ENCODE measurements at regions not wholly inside any gene's neighbourhood (a gene's known extent, or its start where the extent isn't known, plus 50 kb on each side); places are given as distances from the start of the nearest gene placed in this dataset.
"Not testable (repeated sequence)": the region's sequence is repeated elsewhere in the genome, so short reads cannot be mapped to it uniquely, and the experiment has no call there.

DNA sequence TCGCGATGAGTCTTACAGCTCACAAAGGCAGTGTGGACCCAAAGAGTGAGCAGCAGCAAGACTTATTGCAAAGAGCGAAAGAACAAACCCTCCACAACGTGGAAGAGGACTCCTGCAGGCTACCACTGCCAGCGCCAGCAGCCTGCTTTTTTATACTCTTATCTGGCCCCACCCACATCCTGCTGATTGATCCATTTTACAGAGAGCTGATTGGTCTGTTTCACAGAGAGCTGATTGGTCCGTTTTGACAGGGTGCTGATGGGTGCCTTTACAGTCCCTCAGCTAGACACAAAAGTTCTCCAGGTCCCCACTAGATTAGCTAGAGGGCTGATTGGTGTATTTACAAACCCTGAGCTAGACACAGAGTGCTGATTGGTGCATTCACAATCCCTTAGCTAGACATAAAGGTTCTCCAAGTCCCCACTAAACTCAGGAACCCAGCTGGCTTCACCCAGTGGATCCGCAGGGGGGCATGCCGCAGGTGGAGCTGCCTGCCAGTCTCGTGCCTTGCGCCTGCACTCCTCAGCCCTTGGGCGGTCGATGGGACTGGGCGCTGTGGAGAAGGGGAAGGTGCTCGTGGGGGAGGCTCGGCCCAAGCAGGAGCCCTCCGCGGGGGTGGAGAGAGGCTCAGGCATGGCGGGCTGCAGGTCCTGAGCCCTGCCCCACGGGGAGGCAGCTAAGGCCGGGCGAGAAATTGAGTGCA, 75.7 kb downstream of the QDPR start:
- WGBS (ENCODE audit: insufficient coverage, low lambda C conversion rate) = no CpG with 5 or more reads among the region's 21 CpGs

DNA sequence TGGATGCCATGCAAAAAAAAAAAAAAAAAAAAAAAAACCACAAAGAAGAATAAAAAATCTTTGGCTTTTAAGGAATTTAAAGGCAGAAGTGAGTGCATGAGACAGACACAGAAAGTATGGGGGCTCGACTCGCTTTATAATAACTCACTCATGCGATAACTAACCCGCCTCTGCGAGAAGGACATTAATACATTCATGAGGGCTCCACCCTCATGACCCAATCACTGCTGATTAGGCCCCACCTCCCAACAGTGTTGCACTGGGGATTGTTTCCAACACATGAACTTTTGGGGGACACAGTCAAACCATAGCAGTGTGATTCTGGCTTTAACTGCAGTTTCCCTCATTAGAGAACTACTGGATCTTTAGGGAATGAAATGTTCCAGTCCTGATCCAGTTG, 78.1 kb downstream of the QDPR start:
- no peaks in the 10 kb centered on the region for H3K27me3 ChIP-seq (ENCODE audit: control insufficient read depth, insufficient read depth, low read length)
- H3K4me3 ChIP-seq (ENCODE audit: low read length) = no peak overlapping the region
- DNase-seq = no peak
- H3K9me3 ChIP-seq (ENCODE audit: control insufficient read depth, low read depth, low read length) = peaks cover 8% of the 10 kb centered on the region
- H3K27ac ChIP-seq (ENCODE audit: low read length) = no peak overlapping the region
- H3K4me1 ChIP-seq (ENCODE audit: control insufficient read depth, insufficient read depth, low read length) = no peaks in the 10 kb centered on the region
- H3K36me3 ChIP-seq (ENCODE audit: control insufficient read depth, insufficient read depth, low read length) = no peaks in the 10 kb centered on the region
- no CpG with 5 or more reads among the region's 5 CpGs for whole genome bisulfite sequencing (ENCODE audit: insufficient coverage, low lambda C conversion rate)

More for the DNA sequence above, 75.7 kb downstream of the QDPR start:
- H3K9me3 ChIP-seq (ENCODE audit: control insufficient read depth, low read depth, low read length); H3K27me3 ChIP-seq (ENCODE audit: control insufficient read depth, insufficient read depth, low read length); H3K27ac ChIP-seq (ENCODE audit: low read length); H3K36me3 ChIP-seq (ENCODE audit: control insufficient read depth, insufficient read depth, low read length); DNase-seq; H3K4me1 ChIP-seq (ENCODE audit: control insufficient read depth, insufficient read depth, low read length); H3K4me3 ChIP-seq (ENCODE audit: low read length): not testable (repeated sequence)

DNA sequence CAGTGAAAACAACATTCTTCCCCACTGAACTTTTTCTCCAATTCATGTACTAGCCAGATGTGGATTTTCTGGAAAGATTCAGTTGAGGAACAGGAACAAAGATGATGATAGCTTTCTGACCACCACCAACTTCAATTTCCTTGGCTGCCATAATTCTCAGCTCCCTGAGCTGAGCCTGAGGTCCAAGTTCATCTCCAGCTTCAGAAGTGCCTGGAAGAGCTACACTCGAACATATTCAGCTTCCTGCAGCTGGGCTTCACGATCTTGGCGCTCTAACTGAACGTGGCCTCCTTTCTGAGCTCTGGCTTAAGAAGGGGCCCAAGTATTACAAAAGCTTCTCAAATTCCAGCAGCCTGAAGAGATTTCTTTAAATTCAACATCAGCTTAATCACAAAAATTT, 83.9 kb downstream of the QDPR start:
- no peak overlapping the region for H3K4me3 ChIP-seq (ENCODE audit: low read length)
- no CpG with 5 or more reads among the region's 4 CpGs for WGBS (ENCODE audit: insufficient coverage, low lambda C conversion rate)
- no peaks in the 10 kb centered on the region for H3K9me3 ChIP-seq (ENCODE audit: control insufficient read depth, low read depth, low read length)
- no peaks in the 10 kb centered on the region for H3K36me3 ChIP-seq (ENCODE audit: control insufficient read depth, insufficient read depth, low read length)
- no peak overlapping the region for H3K27ac ChIP-seq (ENCODE audit: low read length)
- H3K4me1 ChIP-seq (ENCODE audit: control insufficient read depth, insufficient read depth, low read length) = no peaks in the 10 kb centered on the region
- no peaks in the 10 kb centered on the region for H3K27me3 ChIP-seq (ENCODE audit: control insufficient read depth, insufficient read depth, low read length)
- no peak for DNase-seq

DNA sequence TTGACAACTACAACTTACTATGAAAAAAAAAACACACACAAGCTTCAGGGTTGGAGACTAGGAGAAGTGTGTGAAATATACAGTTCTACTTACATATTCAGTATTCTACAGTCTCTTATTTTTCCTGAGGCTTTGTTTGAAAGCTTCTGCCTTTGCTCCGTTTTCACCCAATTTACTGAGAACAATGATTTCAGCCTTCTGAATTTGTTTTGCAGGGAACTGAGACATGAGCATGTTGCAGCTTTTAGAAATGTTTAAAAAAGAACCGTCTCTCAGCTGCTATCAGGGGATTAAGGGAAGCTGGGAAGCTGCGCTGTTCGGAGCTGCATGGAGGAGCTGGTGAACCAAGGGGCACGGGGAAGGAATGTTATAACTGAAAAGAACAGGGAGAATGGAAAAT, 85.7 kb downstream of the QDPR start:
- WGBS (ENCODE audit: insufficient coverage, low lambda C conversion rate) = 23% methylated on average over 2 of the region's 5 CpGs
- H3K36me3 ChIP-seq (ENCODE audit: control insufficient read depth, insufficient read depth, low read length) = no peaks in the 10 kb centered on the region
- no peaks in the 10 kb centered on the region for H3K27me3 ChIP-seq (ENCODE audit: control insufficient read depth, insufficient read depth, low read length)
- no peaks in the 10 kb centered on the region for H3K9me3 ChIP-seq (ENCODE audit: control insufficient read depth, low read depth, low read length)
- H3K4me3 ChIP-seq (ENCODE audit: low read length) = no peak overlapping the region
- no peaks in the 10 kb centered on the region for H3K4me1 ChIP-seq (ENCODE audit: control insufficient read depth, insufficient read depth, low read length)
- H3K27ac ChIP-seq (ENCODE audit: low read length) = no peak overlapping the region
- no peak for DNase-seq

DNA sequence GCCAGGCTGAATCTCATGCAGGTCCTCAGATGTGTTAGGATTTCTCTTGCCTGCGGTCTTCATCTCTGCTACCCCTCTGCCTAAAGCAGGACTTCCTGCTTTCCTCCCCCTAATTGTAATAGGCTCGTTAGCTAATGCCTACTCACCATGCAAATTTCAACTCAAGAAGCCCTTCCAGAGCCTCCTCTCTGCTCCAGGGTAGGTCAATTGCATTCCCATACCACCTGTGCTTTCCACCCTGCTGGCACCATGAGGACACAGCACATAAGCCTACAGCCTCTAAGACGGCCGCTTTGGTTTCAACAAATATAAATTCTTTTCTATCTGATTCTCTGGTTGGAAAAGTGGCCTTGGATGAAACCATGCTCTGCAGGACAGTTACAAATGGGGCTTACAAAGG, 93.9 kb downstream of the QDPR start:
- Histone ChIP-seq H3K27me3 (ENCODE audit: control insufficient read depth, insufficient read depth, low read length) (no peaks in the 10 kb centered on the region), H3K9me3 (ENCODE audit: control insufficient read depth, low read depth, low read length) (peaks cover 5% of the 10 kb centered on the region), H3K36me3 (ENCODE audit: control insufficient read depth, insufficient read depth, low read length) (no peaks in the 10 kb centered on the region), H3K27ac (ENCODE audit: low read length) (no peak overlapping the region), H3K4me3 (ENCODE audit: low read length) (no peak overlapping the region), H3K4me1 (ENCODE audit: control insufficient read depth, insufficient read depth, low read length) (no peaks in the 10 kb centered on the region)
- 73% methylated on average over 2 of the region's 4 CpGs for WGBS (ENCODE audit: insufficient coverage, low lambda C conversion rate)
- DNase-seq = no peak

DNA sequence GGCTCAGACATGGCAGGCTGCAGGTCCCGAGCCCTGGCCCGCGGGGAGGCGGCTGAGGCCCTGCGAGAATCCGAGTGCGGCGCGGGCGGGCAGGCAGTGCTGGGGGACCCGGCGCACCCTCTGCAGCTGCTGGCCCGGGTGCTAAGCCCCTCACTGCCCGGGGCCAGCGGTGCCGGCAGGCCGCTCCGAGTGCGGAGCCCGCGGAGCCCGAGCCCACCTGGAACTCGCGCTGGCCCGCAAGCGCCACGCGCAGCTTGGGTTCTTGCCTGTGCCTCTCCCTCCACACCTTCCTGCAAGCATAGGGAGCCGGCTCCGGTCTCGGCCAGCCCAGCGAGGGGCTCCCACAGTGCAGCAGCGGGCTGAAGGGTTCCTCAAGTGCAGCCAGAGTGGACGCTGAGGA, 97.5 kb downstream of the QDPR start:
- Histone ChIP-seq H3K27ac (ENCODE audit: low read length) (no peak overlapping the region), H3K36me3 (ENCODE audit: control insufficient read depth, insufficient read depth, low read length) (no peaks in the 10 kb centered on the region), H3K27me3 (ENCODE audit: control insufficient read depth, insufficient read depth, low read length) (no peaks in the 10 kb centered on the region), H3K4me1 (ENCODE audit: control insufficient read depth, insufficient read depth, low read length) (no peaks in the 10 kb centered on the region), H3K9me3 (ENCODE audit: control insufficient read depth, low read depth, low read length) (peaks cover 5% of the 10 kb centered on the region), H3K4me3 (ENCODE audit: low read length) (no peak overlapping the region)
- no peak for DNase-seq
- no CpG with 5 or more reads among the region's 34 CpGs for WGBS (ENCODE audit: insufficient coverage, low lambda C conversion rate)

DNA sequence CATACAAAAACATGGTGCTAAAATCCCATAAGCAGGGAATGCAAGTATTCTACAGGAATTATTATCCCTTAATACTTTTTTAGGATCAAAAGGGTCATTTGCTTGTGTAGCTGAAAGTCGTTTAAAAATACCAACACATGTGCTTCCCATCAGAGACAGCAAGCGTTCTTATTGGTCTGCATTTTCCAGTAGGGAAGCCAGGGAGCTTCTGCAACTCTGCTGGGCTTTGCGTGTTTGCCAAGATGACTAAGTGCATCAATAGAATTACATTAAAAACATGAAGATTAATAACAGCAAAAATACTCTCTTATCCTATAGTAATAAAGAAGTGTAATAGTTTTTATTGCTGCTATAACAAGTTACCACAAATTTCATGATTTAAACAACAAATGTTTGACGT, 111.2 kb downstream of the QDPR start:
- Histone ChIP-seq H3K27ac (ENCODE audit: low read length) (no peak overlapping the region), H3K27me3 (ENCODE audit: control insufficient read depth, insufficient read depth, low read length) (no peaks in the 10 kb centered on the region), H3K9me3 (ENCODE audit: control insufficient read depth, low read depth, low read length) (no peaks in the 10 kb centered on the region), H3K4me1 (ENCODE audit: control insufficient read depth, insufficient read depth, low read length) (no peaks in the 10 kb centered on the region), H3K36me3 (ENCODE audit: control insufficient read depth, insufficient read depth, low read length) (no peaks in the 10 kb centered on the region), H3K4me3 (ENCODE audit: low read length) (no peak overlapping the region)
- 80% methylated on average over 2 of the region's 4 CpGs for WGBS (ENCODE audit: insufficient coverage, low lambda C conversion rate)
- DNase-seq = no peak

DNA sequence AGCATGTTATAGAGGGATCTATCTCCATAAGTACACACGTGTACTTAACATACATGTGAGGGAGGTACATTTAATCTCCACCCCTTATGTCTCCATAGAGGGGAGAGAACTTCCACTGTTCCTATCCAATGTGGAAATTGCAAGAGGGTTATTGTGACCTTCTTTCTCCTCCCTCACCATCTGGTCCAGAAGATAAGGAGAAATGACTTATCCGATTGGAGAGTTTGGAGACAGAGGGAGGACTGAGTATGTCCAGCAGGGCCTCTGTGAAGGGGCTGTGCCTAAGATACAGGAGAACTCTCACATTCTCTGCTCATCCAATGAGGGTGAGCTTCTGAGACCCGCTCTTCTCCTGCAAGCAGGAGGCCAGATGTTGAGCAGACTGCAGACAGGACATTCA, 113.1 kb downstream of the QDPR start:
- H3K4me3 ChIP-seq (ENCODE audit: low read length) = no peak overlapping the region
- H3K27me3 ChIP-seq (ENCODE audit: control insufficient read depth, insufficient read depth, low read length) = no peaks in the 10 kb centered on the region
- no peak overlapping the region for H3K27ac ChIP-seq (ENCODE audit: low read length)
- WGBS (ENCODE audit: insufficient coverage, low lambda C conversion rate) = no CpG with 5 or more reads among the region's 3 CpGs
- no peaks in the 10 kb centered on the region for H3K9me3 ChIP-seq (ENCODE audit: control insufficient read depth, low read depth, low read length)
- no peak for DNase-seq
- no peaks in the 10 kb centered on the region for H3K36me3 ChIP-seq (ENCODE audit: control insufficient read depth, insufficient read depth, low read length)
- H3K4me1 ChIP-seq (ENCODE audit: control insufficient read depth, insufficient read depth, low read length) = no peaks in the 10 kb centered on the region

DNA sequence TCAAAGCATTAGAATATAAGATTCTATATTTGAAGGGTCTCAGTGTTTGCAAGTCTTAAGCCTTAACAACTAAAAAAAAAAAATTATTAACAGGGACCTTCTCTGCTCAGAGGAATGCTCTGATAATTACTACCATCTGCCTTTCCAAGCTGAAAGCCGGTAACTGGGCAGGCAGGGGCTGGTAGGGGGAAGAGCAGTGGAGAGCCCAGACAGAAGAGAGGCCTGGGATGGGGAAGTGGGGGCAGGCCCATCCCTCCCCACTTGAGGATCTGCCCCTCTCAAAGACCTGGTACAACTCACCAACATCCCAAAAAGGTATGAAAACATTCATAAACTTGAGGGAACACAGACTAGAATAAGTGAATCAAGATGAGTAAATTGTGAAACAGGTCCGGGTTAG, 113.9 kb downstream of the QDPR start:
- Histone ChIP-seq H3K9me3 (ENCODE audit: control insufficient read depth, low read depth, low read length) (no peaks in the 10 kb centered on the region), H3K36me3 (ENCODE audit: control insufficient read depth, insufficient read depth, low read length) (no peaks in the 10 kb centered on the region), H3K27ac (ENCODE audit: low read length) (no peak overlapping the region), H3K27me3 (ENCODE audit: control insufficient read depth, insufficient read depth, low read length) (no peaks in the 10 kb centered on the region), H3K4me3 (ENCODE audit: low read length) (no peak overlapping the region), H3K4me1 (ENCODE audit: control insufficient read depth, insufficient read depth, low read length) (no peaks in the 10 kb centered on the region)
- 100% methylated on average over 1 of the region's 2 CpGs for WGBS (ENCODE audit: insufficient coverage, low lambda C conversion rate)
- DNase-seq = no peak

DNA sequence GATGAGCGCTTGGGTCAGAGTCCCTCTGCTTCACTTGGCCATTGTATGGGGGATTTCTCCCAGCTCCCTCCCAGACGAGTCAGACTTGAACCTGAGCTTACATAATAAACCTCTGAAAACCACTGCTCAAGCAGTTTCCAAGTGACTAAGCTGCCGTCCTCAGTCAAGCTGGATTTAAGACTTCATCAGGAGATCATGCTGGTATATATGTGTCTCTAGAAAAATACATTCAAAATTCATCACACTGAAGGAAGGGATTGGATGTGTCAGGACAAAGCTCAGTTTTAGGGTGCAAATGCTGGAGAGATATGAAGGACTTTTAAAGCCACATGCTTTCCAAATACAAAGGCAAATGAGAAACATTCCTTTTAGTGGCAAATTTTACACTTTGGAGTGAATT, 114.3 kb downstream of the QDPR start:
- no peaks in the 10 kb centered on the region for H3K36me3 ChIP-seq (ENCODE audit: control insufficient read depth, insufficient read depth, low read length)
- H3K9me3 ChIP-seq (ENCODE audit: control insufficient read depth, low read depth, low read length) = no peaks in the 10 kb centered on the region
- H3K27ac ChIP-seq (ENCODE audit: low read length) = no peak overlapping the region
- peak; percentile 7 to 40 for DNase-seq
- no peaks in the 10 kb centered on the region for H3K27me3 ChIP-seq (ENCODE audit: control insufficient read depth, insufficient read depth, low read length)
- no peak overlapping the region for H3K4me3 ChIP-seq (ENCODE audit: low read length)
- no CpG with 5 or more reads among the region's 3 CpGs for WGBS (ENCODE audit: insufficient coverage, low lambda C conversion rate)
- H3K4me1 ChIP-seq (ENCODE audit: control insufficient read depth, insufficient read depth, low read length) = no peaks in the 10 kb centered on the region

DNA sequence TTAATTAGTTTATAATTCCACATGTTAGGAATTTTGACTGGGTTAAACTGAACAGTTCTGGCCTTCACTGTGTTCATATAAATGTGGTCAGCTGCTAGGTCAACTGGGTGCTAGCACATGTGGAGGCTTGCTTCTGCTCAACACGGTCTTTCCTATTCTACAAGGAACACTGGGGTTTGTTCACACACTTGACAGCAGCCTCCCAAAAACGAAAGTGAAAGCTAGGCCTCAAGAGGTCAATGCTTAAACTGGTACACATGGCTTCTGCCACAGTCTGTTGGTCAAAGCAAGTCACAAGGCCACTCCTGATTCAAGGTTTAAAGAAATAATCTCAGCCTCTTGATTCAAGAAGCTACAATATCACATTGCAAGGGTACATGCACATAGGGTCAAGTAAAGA, 126.5 kb downstream of the QDPR start:
- no peaks in the 10 kb centered on the region for H3K27me3 ChIP-seq (ENCODE audit: control insufficient read depth, insufficient read depth, low read length)
- no peaks in the 10 kb centered on the region for H3K4me1 ChIP-seq (ENCODE audit: control insufficient read depth, insufficient read depth, low read length)
- peak; percentile 15 to 25 for DNase-seq
- no peaks in the 10 kb centered on the region for H3K36me3 ChIP-seq (ENCODE audit: control insufficient read depth, insufficient read depth, low read length)
- WGBS (ENCODE audit: insufficient coverage, low lambda C conversion rate) = no CpG with 5 or more reads among the region's 2 CpGs
- no peak overlapping the region for H3K27ac ChIP-seq (ENCODE audit: low read length)
- H3K9me3 ChIP-seq (ENCODE audit: control insufficient read depth, low read depth, low read length) = no peaks in the 10 kb centered on the region
- no peak overlapping the region for H3K4me3 ChIP-seq (ENCODE audit: low read length)
